Inferior parietal cortex (tissue), 1 donor: ENCODE measurements at regions not wholly inside any gene's neighbourhood (a gene's known extent, or its start where the extent isn't known, plus 50 kb on each side); places are given as distances from the start of the nearest gene placed in this dataset.

Experiments
- DNase-seq: peaks from one replicate; pipeline ENCODE4 v3.0.0-alpha.2; 2016; ENCODE audit errors: extremely low spot score

DNA sequence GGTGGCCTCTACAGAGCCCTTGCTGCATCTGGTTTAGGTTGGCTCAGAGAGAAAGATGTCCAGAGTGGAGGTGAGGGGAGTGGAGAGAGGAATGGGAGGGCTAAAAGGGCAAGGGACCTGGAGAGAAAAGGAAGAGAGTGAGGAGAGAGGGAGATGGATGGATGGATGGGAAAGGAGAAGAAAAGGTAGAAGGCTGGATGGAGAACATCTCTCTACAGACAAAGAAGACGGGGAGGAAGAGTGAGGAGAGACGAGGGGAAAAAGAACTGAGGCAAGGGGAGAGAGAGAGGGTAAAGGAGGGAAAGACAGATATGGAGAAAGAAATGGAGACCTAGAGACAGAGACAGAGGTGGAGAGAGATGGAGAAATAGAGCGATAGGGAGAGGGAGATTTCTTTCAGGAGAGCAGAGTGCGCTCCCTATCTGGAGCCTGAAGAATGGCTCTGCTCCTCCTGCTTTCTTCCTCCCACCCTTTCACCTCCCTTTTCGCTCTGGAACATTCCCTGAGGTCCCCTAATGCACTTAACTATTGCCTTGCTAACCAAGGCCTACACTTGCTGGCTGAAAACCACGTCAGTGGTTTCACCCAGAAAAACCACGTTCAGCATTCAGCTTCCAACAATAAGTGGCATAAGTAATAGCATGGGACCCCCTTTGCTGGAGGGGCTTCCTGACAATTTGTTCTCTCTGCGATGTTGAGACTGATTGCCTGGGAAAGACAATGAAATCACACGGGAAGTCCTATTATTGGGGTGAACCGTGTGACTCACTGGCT is 286.3 kb downstream of the CDH26 start:
- no peak for DNase-seq

DNA sequence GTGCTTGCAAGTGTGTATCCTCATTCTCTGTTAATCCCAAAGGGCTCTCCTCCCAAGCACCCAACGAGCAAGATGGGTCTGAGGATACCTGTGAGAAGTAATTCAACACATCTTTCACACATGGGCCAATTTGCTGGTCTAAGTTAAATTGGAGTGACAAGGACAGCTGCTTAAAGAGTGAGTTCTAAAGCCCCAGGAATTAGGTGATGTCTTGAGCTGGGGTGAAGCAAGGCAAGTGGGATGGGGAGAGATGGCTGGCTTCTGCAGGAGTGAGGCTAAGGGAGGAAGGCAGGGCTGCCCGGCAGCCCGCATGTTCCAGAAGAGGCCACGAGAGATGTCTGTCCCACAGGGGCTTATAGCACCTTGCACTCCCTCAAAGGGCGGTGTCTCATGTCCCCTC is 288.5 kb downstream of the CDH26 start:
- DNase-seq = no peak

DNA sequence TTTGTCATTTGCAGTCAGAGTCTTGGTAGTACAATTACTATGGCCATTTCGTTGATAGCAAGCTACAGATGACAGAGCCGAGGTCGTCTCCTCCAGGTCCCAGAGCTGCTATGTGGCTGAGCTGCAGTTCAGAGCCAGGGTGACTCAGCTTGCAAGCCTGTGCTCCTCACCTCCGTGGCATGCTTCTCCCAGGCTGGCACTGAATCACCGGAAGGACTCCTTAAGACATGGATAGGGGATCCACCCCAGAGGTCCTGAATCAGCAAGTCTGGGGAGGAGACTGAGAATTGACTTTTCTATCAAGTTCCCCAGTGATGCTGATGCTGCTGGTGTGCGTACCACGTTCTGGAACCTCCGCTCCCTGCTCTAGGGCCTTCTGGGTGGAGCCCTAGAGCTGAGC is 291.2 kb downstream of the CDH26 start:
- DNase-seq = no peak

DNA sequence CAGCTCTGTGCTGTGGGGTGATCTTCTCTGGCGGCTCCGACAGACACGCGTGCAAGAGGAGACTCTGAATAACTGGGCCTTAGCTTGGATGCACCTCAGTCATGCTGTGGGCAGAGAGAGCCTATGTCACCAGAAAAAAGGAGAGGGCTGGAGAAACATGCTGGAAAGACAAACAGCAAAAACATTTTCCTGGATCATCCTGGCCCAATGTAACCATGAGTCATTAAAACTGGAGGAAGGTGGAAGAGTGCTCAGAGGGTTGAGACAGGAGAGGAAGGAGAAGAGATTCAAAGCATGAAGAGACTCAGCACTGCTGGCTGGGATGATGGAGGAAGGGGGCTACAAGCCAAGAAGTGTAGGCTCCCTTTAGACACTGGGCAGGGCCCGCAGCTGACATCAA is 292.0 kb downstream of the CDH26 start:
- DNase-seq = no peak

DNA sequence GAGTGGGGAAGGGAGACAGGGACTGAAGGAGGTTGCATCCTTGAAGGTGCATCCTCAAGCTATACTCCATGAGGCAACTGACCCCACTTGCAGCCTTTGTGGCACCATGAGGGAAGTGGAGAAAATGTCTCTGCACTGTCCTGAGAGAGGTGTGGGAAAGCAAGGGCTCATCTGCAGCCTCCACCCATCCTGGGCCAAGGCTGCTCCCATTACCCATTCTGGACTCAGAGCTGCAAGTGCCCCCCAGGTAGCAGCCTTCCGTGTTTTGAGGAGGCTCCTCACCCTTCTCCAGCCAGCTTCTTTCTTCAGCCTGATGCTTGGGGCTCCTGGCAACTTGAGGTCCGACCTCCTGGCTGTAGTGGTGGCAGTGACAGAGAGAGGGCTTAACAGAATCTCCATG is 294.6 kb downstream of the CDH26 start:
- no peak for DNase-seq

DNA sequence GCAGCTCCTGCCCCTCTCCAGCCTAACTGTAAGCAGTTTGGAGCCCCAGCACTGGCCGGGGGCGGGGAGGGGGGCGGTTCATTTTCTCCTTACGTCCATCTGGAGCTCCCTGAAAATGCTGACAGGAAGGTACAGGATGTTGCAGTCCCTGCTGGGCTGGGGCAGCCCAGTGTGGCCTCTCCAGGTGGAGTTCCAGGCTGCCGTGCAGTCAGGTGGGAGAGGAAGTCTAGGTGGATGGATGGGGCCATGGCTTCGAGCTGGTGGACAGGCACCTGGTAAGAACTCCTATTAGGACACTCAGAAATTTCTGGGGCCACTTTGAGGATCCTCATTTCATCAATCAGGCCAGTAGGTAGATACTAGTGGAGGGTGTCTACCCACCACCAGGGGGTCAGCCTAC is 295.2 kb downstream of the CDH26 start:
- DNase-seq = no peak

DNA sequence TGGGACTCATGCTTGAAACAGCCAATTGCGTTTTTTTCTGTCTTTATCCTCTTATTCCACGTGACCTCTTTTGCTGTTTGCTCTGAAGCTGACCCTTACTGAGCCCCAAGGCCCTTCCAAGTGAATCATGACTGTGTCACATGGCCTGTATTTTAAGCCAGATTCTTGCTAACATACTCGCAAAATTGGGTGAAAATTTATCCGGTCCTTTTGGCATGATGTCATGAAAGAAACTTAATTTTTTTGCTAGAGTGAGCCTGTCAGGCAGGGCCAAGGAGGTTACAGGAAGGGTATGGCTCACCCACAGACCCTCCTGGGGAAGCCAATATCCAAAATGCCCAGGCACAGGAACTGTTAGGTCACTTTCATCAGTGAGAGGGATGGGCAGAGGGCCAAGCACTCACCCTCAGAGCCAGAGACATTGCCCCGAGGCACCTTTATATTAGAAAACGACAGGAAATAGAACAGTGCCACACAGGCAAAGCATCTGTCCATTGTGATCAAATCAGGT is 296.7 kb downstream of the CDH26 start:
- no peak for DNase-seq

DNA sequence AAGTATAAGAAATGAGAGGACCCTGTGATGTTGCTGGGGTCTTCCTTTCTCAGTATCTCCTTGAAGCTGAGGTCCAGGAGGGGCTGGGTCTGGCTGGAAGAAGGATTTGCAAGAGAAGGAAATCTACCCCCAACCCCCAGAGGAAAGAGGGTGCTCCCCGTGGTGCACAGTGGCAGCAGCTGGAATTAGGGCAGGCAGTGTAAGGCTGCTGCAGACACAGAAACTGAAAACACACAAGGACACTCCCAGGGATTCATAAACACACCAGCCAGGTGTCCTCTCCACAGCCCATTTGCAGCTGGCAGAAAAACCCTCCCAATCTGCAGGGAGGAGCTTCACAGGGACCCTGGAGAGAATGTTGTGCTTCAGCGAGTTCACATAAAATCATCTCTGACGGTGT is 297.2 kb downstream of the CDH26 start:
- no peak for DNase-seq

DNA sequence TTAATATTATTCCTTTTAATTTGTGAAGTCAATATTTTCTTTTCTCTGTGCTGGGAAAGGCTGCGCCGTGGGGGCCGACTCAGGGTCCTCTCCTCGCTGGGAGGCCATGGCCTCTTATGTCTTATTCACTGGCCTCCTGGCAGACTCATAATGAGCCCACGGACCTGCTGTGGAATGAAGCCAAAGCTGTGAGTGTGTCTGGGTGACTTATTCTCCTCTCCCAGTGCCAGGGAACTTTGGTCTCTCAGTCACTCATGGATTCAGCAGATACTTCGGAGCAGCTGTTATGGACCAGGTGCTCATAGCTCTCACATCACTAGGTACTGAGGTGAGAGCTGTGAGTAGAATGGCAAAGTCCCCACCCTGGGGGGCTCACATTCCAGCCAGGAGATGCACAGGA is 297.6 kb downstream of the CDH26 start:
- no peak for DNase-seq

DNA sequence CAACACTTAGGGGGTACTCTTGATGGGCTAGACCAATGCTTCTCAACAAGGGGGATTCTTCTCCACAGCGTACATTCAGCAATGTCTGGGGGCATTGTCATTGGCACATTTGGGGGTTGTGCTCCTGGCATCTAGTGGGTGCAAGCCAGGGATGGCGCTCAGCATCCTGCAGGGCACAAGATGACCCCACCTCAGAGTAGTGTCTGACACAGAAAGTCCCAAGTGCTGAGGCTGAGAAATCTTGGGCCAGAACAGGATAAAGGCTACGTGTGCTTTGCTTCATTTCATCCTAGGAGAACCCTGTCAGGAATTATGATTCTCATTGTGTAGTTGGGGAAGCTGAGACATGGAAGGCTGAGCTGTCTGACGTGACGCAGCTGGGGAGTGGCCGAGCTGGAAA is 298.6 kb downstream of the CDH26 start:
- DNase-seq = no peak

DNA sequence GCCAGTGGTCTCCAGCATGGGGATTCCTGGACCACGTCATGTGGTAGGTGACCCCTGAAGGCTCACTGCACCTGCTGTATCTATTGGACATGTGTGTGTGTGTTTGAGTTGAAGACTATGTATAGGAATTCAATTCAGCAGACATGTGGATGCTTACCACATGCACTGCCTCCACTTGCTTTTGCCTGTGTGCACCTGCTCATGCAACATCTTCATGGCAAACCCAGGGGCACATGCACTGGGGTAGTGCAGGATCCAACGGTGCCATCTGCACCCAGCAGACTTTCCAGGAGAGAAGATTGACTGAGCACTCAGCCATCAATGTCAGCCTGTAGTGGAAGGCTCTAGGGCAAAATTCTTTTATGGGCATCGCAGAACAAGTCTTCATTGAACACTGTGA is 299.4 kb downstream of the CDH26 start:
- DNase-seq = no peak

DNA sequence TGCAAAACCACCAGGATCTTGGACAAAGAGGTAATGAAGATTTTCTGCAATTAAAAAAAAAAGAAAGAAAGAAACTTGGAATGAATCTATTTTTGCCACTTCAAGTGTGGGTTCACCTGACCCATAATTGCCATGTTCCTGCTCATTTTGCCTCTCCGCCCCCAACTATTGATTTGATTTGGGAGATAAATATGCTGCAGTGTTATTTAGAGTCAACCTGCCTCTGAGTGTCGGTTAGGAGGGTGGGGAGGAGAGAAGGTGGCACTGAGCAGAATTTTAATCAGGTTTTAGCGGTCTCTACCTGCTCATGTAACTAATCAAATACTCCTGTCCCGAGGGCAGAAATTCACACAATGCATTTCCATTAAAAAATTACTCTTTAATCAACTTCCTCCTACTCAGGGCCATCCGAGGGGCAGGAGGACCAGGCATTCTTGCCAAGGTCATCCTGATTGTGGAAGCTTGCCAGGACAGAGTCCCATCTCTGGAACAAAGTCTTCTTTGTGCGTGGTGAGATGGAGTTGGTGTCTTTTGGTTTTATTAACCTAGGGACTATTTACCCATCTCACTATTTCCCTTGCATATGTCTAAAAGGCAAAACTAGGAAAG is 300.1 kb downstream of the CDH26 start:
- DNase-seq = no peak

DNA sequence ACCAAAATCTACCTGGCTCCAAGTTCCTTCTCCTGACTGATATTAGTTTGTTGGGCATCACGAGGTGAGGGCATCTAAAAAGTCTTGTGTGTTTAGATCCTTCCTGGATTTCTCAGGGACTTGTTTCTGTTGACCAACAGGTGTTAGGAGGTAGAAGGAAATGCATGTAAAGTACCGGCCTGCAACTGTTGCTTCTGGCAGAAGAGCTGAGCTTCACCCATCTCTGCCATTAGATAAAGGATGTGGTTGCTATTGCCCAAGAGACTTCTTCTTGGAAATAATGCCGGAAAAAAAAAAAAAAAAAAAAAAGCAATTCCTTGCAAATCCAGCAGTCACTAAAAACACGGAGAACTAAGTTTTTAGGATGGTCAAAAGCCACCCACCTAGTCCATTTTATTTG is 303.1 kb downstream of the CDH26 start:
- no peak for DNase-seq

DNA sequence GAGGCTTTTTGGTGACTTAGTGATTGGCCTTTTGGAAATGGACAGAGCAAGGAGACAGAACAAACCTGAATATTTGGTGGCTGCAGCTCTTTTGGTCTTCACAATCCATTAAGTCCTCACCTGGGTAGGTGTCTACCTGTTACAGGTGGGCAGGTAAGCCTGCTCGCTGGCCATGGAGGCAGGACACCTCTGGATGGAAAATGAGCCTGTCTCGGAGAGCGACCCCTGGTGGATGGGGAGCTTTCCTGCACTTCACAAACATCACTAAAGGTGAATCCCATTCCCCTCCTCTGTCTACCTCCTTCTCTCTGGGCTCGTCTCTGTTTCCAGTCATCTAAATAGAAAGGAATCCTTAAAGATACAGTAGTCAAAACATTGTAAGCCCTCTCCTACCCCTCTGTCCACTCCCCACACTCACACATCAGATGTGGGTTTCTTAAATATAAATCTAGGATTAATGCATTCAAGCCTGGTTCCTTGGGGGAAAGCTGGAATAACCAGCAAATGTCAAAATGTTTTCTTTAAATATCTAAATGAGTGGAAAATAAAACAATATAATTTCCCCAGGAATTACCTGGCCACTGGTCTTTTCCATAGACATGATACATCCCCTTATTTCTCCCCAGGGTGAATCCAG is 304.9 kb downstream of the CDH26 start:
- no peak for DNase-seq

DNA sequence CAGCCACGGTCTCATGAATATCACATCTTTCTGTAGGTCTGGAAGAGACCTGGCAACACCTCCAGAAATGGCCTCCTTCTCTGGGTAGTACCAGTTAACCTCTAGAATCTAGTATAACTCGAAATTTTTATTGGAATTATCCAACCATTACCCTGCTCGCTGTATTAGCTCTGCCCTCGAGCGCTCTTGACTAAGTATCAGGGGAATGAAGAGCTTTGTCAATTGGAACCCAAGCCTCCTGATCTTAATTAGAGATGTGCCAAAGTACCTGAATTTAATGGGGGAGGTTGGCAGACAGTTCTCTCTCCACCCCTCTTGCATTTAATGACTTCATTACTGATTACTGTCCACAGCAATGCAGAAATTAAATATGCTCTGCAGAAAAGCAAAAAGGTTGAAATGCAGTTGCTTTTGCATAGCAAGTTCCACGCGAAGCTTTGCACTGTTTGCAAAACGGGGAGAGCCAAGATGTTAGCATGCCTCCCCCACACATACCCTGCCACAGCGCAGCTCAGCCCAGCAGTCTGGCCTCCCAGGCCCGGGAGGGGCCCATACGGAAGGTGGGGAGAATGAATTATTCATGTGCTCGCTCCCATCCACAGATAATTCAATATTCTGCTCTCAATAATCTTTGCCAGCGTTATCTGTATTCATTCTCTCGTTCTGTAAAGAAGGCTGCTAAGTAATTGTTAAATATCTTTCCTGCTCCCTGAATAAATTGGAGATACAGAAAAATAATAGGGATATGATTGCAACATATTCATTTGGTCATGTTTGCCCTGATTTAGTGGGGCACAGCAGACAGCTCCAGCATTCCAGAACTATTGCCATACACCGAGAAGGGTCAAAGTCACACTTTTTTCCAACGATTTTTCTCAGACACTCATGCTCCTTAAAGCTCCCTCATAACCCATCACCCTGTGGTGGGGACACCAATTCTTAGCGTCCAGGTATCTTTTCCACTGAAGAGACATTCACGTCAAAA is 305.8 kb downstream of the CDH26 start:
- DNase-seq = no peak

DNA sequence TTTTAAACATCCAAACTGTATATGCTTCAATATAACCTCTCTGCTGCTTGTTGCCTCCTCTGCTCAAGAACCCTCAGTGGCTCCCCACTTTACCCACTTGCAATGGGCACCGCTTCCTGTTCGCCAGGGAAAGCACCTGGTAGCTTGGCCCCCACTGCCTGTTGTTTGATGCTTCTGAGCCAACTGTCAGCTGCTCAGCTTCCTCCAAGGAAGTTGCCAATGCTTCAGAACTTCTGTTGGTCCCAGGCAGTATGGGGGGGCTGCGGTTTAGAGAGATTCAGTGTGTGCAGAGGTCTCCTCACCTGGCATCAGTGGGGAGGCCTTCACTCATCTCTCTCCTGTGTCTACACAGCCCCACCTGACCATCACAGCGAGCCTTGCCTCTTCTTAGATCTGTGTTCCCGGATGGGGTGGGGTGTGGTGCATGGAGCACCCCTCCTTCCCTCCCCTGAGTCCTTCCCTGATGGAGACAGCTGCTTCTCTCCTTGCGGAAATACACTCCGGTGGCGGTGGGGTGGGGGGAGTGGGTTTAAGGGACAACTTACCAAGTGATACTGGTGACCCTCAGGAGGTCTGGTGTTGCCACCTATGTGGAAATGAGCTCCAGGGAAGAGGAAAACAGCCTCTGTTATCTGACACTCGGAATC is 308.1 kb downstream of the CDH26 start:
- no peak for DNase-seq

DNA sequence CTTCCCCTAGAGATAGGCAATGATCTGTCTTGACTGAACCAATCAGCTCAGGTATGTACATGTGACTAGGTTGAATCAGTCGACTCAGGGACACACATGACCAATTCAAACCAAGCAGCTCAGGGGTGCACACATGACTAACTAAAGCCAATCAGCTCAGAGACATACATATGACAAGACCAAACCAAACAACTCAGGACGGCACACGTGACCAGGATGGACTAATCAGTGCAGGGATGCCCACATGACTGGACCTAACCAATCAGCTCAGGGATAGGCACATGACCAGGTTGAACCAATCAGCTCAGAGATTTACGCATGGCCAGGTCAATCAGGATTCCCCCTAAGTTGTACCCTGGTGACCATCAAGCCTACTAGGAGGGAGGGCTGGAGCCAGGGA is 310.3 kb downstream of the CDH26 start:
- DNase-seq = no peak

DNA sequence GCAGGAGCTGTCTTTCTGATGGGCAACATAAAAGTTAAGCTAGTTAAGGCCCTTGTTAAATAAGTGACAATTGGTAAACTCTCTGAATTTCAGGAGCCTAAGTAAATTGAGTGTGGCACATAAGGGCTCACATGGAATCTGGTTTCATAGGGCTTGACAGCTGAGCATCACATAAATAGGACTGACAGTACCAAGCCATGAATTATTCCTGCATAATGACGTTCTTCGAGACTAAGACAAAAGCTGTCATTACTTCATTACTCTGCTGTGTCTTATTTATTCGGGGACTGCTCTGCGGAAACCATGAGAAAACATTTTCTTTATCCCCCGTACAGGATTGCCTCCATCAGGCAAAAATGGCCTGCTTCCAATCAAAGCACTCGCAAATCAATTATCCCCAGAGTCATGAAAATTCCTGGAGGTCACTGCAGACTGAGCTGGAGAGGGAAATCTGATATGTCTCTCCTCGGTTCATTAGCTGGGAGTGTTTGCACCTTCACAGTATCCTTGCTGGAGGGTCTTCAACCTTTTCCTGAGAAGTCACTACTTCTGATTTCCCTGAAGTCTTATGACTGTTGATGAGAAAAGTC is 311.4 kb downstream of the CDH26 start:
- DNase-seq = no peak

DNA sequence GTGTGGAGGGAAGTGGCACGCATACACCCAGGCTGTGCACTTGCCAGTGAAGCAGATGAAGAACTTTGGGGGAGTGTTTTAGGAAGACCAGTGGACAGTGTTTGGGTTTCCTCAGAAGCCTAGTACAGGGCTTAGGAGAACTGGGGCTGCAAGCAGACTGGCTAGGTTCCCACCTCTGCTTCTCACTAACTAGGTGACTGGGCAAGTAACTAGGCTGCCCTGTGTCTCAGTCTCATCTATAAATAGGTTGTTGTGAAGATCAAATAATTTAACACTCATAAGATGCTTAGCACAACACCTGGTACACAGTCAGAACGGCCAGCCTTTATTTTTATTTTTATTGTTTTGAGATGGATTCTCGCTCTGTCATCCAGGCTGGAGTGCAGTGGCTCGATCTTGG is 312.1 kb downstream of the CDH26 start:
- DNase-seq = no peak

DNA sequence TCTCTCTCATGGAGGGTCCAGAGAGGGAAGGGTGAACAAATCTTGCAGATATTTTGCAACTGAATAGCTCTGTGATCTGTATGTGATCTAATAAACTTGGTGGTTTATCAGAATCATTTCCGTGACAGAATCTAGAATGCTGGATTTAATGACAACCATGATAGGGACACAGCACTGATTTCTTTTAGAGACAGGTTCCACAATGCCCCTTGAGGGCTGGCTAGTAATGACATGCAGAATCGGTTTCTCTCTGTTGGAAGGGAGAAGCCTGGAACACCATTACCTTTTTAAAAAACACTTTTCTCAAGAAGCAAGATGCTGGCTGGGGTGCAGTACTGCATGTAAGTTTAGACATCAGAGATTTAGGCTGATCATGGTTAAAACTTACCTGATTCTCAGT is 313.4 kb downstream of the CDH26 start:
- no peak for DNase-seq

DNA sequence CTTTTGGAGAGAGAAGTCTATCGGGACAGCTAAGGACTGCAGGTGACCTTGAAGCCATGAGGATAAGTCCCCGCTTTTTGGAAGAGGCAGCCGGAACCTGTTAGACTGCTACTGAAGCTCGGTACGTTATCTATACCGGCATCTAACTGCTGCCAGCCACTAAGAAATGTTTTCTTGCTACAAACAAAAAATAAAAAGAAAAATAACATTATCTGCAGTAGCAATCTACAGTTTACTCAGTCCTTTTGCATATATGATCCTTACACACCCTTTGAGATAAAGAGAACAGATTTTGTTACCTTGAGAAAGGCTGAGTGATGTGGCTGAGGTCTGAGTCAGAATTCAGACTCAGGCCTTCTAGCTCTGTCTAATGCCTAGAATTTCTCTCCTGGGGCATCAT is 314.6 kb downstream of the CDH26 start:
- no peak for DNase-seq
